ENCODE measurements at regions not wholly inside any gene's neighbourhood (a gene's known extent, or its start where the extent isn't known, plus 50 kb on each side); places are given as distances from the start of the nearest gene placed in this dataset.

- no peak for TF ChIP-seq CTCF (IDR thresholded peaks at IDR 0.05; ENCODE audit: borderline replicate concordance, extremely low read depth, low read length, poor library complexity, severe bottlenecking)
- no peak for TF ChIP-seq EZH2 (IDR thresholded peaks at IDR 0.05; ENCODE audit: borderline replicate concordance, low read depth, low read length, severe bottlenecking)
Measured at GRCh38 chr13:36570489-36570888, 103.3 kb upstream of the SERTM1 start.

All from DND-41 (cell line).